K562 (cell line): ENCODE measurements at regions not wholly inside any gene's neighbourhood (a gene's known extent, or its start where the extent isn't known, plus 50 kb on each side); places are given as distances from the start of the nearest gene placed in this dataset. TPM values are rescaled to one million over a fixed set of nuclear protein-coding genes. Genes with fewer than 3 reads are reported as not detected.

Experiments used
- ATAC-seq: fragments of 200-7000 bp; cut with Tn5 transposase; 3 replicates; pipeline ENCODE4 v1.9.1; 2020; ENCODE audit warnings: moderate library complexity
- BruUV-seq: library from RNA; stranded (reverse); fragments of 400-500 nt; replicated peaks from 2 replicates; lab custom pipeline; 2021; lab: Mats Ljungman, UMichigan
- CTCF ChIA-PET: fragments of 300-600 bp; formaldehyde crosslinking; extraction: SDS; loops from one replicate; lab custom pipeline; 2021; ENCODE audit warnings: low intra/inter-chr PET ratio; lab: Yijun Ruan, JAX
- POLR2A ChIA-PET: fragments of 300-600, 350-650 bp; sonication (Branson Sonifier 250); formaldehyde crosslinking; extraction: SDS; loops from one replicate; lab custom pipeline; 2021; ENCODE audit warnings: antibody characterized with exemption, inconsistent platforms; lab: Yijun Ruan, JAX
- DNase-seq, 4 experiments: peaks; one replicate each; pipeline versions ENCODE4 v3.0.0 to v3.0.0-alpha.2; 2011 to 2018; ENCODE audit warnings: low spot score in 3 of 4, mixed read lengths in 3 of 4; ENCODE audit errors: extremely low read depth in 1 of 4
- FAIRE-seq: peaks from 2 replicates; lab custom pipeline; 2011; peaks lifted over from hg19 to GRCh38; lab: Jason Lieb, UNC
- H2AFZ ChIP-seq: 2 replicates; pipeline ENCODE4 v1.6.0; 2011; ENCODE audit warnings: low read depth, low read length, control low read depth, inconsistent platforms
- H3K27ac ChIP-seq: fragments of 200-600 bp; 3 replicates; pipeline ENCODE4 v1.8.0; 2011; ENCODE audit warnings: low read depth, mild to moderate bottlenecking, control low read depth, inconsistent platforms, low read length, moderate library complexity, mixed read lengths; ENCODE audit errors: extremely low read depth
- H3K27me3 ChIP-seq, 2 experiments: fragments of 300-600 bp in 1 of 2; 2 replicates in 1 of 2; 3 replicates in 1 of 2; pipeline versions ENCODE4 v1.6.0 to v1.8.0; 2011; ENCODE audit warnings: inconsistent platforms in 2 of 2, low read length in 2 of 2, mild to moderate bottlenecking in 1 of 2, mixed read lengths in 1 of 2, moderate library complexity in 1 of 2; ENCODE audit not compliant: control insufficient read depth in 2 of 2, insufficient read depth in 2 of 2
- H3K36me3 ChIP-seq: fragments of 300-600 bp; 3 replicates; pipeline ENCODE4 v1.8.0; 2011; ENCODE audit warnings: mild to moderate bottlenecking, low read length, inconsistent platforms; ENCODE audit not compliant: control insufficient read depth, insufficient read depth
- H3K4me1 ChIP-seq, 2 experiments: fragments of 200-600 bp in 1 of 2; replicated peaks in 1 of 2; 2 replicates in 1 of 2; 3 replicates in 1 of 2; pipeline versions ENCODE4 v1.5.1 to v1.8.0; 2011; ENCODE audit warnings: inconsistent platforms in 2 of 2, low read length in 2 of 2, mild to moderate bottlenecking in 1 of 2, mixed read lengths in 1 of 2, moderate library complexity in 1 of 2; ENCODE audit not compliant: control insufficient read depth in 2 of 2, insufficient read depth in 2 of 2
- H3K4me2 ChIP-seq: 2 replicates; pipeline ENCODE4 v1.6.1; 2011; ENCODE audit warnings: low read length, control low read depth, inconsistent platforms, mixed read lengths; ENCODE audit not compliant: insufficient read depth
- H3K4me3 ChIP-seq: fragments of 200-600 bp; sonication (generic), shearing (Covaris generic); 2 replicates; pipeline ENCODE4 v1.5.1; 2016; ENCODE audit warnings: control low read depth, inconsistent platforms
- H3K79me2 ChIP-seq: fragments of 200-600 bp; 3 replicates; pipeline ENCODE4 v1.8.0; 2011; ENCODE audit warnings: low read length, inconsistent platforms; ENCODE audit not compliant: control insufficient read depth, insufficient read depth
- H3K9ac ChIP-seq, 2 experiments: 2 replicates each; pipeline versions ENCODE4 v1.6.0 to v1.6.1; 2011; ENCODE audit warnings: low read depth in 2 of 2, low read length in 2 of 2, control low read depth in 1 of 2, inconsistent platforms in 1 of 2, mild to moderate bottlenecking in 1 of 2, mixed read lengths in 1 of 2; ENCODE audit not compliant: insufficient read depth in 1 of 2
- H3K9me1 ChIP-seq: one replicate; pipeline ENCODE4 v1.6.0; 2011; ENCODE audit warnings: inconsistent platforms, mild to moderate bottlenecking, low read length, moderate library complexity; ENCODE audit not compliant: control insufficient read depth, insufficient read depth
- H3K9me3 ChIP-seq: replicated peaks from 2 replicates; pipeline ENCODE4 v1.5.1; 2011; ENCODE audit warnings: low read depth, low read length, inconsistent platforms; ENCODE audit not compliant: control insufficient read depth, insufficient read depth
- H4K20me1 ChIP-seq: replicated peaks from 2 replicates; pipeline ENCODE4 v1.6.1; 2011; ENCODE audit warnings: low read length, inconsistent platforms, mixed read lengths; ENCODE audit not compliant: control insufficient read depth, insufficient read depth
- RAD51 ChIP-seq: fragments of 450-650 bp; IDR thresholded peaks from 2 replicates; pipeline ENCODE4 v1.7.1; 2016; ENCODE audit warnings: low read depth, mild to moderate bottlenecking, borderline replicate concordance
- TAF9B ChIP-seq: fragments of 450-650 bp; IDR thresholded peaks from 2 replicates; pipeline ENCODE4 v1.6.1; 2018; ENCODE audit warnings: mild to moderate bottlenecking; ENCODE audit not compliant: partially characterized antibody
- TEAD1 ChIP-seq, 2 experiments: fragments of 450-650 bp in 1 of 2; sonication (generic) in 1 of 2; formaldehyde crosslinking; IDR thresholded peaks; 2 replicates each; pipeline versions ENCODE4 v1.4.0 to v1.8.0; 2020 to 2022; ENCODE audit warnings: mild to moderate bottlenecking in 2 of 2, missing genetic modification reagents in 1 of 2
- TFAM ChIP-seq: fragments of 250-450 bp; sonication (Bioruptor Pico); conservative IDR thresholded peaks from 2 replicates; pipeline ENCODE4 v1.5.0; 2021; ENCODE audit warnings: mild to moderate bottlenecking, moderate library complexity
- ZNF449 ChIP-seq: fragments of 250-450 bp; sonication (Bioruptor Pico); IDR thresholded peaks from 2 replicates; pipeline ENCODE4 v1.8.0; 2022; ENCODE audit warnings: moderate library complexity, mild to moderate bottlenecking, inconsistent platforms
- WGBS: fragments of 100-300 bp; shearing (Covaris generic); methylation state at CpG from one replicate; pipeline ENCODE4 v1.1.6; 2016; ENCODE audit warnings: low coverage, mixed read lengths; ENCODE audit not compliant: insufficient coverage; ENCODE audit errors: missing lambda C conversion rate; 5-methylcytosine and 5-hydroxymethylcytosine counted together
- in situ Hi-C: fragments of 300-500 bp; cut with MboI; formaldehyde crosslinking; loops from 4 replicates; pipeline ENCODE4 v1.15.0; 2018; ENCODE audit warnings: inconsistent platforms, mixed read lengths
- intact Hi-C: fragments of 100-400 bp; cut with micrococcal nuclease; formaldehyde crosslinking; loops from 2 replicates; pipeline ENCODE4 v1.14.2; 2022
- small RNA-seq: library from RNA; depleted of rRNA; stranded (forward); fragments of <200 nt; gene quantifications from one replicate; pipeline ENCODE3, GENCODE V24; 2014

GRCh38 chr12:40635141-40635731, 57.0 kb upstream of the CNTN1 start:
- Histone ChIP-seq H3K9ac (no peak overlapping the region), H3K4me3 (no peak overlapping the region), H3K4me2 (no peak overlapping the region), H3K4me1 (no peaks in the 10 kb centered on the region), H3K9me3 (no peaks in the 10 kb centered on the region), H2AFZ (no peak overlapping the region), H3K9me1 (no peaks in the 10 kb centered on the region), H3K36me3 (no peaks in the 10 kb centered on the region), H3K27me3 (no peaks in the 10 kb centered on the region), H3K27ac (no peak overlapping the region), H3K79me2 (no peaks in the 10 kb centered on the region), H4K20me1 (no peaks in the 10 kb centered on the region)
- ChIA-PET POLR2A (no interaction called here), CTCF (no interaction called here)
- BruUV-seq: no TSS peak
- FAIRE-seq (no peak), DNase-seq (no peak), ATAC-seq (no peak)
- in situ Hi-C loops (no loop called here), intact Hi-C loops (no loop called here)
- TF ChIP-seq RAD51 (no peak), TFAM (CRISPR knock-in tag) (no peak), TAF9B (no peak), ZNF449 (CRISPR knock-in tag) (no peak), TEAD1 (CRISPR knock-in tag; IDR thresholded peaks at IDR 0.05) (no peak)
- WGBS: 0% methylated on average over 1 of the region's 1 CpG

Small RNAs in the stretch of these regions (small RNA-seq; reads per million reads assigned to genes)
- gene RNU6-713P: not detected
